Choroid plexus epithelial cell (primary cell): ENCODE measurements at regions not wholly inside any gene's neighbourhood (a gene's known extent, or its start where the extent isn't known, plus 50 kb on each side); places are given as distances from the start of the nearest gene placed in this dataset.

Experiments used
- DNase-seq: peaks from one replicate; pipeline ENCODE4 v3.0.0-alpha.2; 2010; ENCODE audit warnings: low read depth
- H3K4me3 ChIP-seq: 2 replicates; pipeline ENCODE4 v1.5.1; 2011; ENCODE audit warnings: low read depth, mild to moderate bottlenecking, control low read depth, low read length, moderate library complexity
- CTCF ChIP-seq: conservative IDR thresholded peaks from 2 replicates; pipeline ENCODE4 v1.5.1; 2011; ENCODE audit warnings: low read depth, mild to moderate bottlenecking, control low read depth, inconsistent platforms, low read length, moderate library complexity

- DNase-seq: no peak
- no peak for TF ChIP-seq CTCF
- H3K4me3 ChIP-seq: no peak overlapping the region
These were observed 62.3 kb upstream of the NABP1 start for GRCh38 chr2:191615596-191615995.

DNA sequence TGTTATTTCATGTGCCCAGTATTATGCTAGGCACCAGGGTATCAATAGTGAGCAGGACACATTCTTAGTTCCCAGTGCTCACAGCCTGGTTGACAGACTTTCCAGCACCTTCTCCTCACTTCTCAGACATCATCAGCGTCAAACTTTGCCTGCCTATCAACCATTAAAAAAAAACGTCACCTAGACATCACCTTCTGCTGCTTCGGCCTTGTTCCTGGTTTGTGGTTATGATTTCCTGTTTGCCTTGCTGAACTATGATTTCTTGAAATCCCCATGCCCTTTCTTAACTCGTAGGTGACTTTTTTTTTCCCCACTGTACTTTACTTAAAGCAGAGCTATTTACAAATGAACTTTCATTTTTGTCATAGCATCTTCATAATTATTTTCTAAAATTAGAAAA is 60.4 kb upstream of the NABP1 start:
- no peak for DNase-seq
- H3K4me3 ChIP-seq: no peak overlapping the region
- no peak for TF ChIP-seq CTCF

DNA sequence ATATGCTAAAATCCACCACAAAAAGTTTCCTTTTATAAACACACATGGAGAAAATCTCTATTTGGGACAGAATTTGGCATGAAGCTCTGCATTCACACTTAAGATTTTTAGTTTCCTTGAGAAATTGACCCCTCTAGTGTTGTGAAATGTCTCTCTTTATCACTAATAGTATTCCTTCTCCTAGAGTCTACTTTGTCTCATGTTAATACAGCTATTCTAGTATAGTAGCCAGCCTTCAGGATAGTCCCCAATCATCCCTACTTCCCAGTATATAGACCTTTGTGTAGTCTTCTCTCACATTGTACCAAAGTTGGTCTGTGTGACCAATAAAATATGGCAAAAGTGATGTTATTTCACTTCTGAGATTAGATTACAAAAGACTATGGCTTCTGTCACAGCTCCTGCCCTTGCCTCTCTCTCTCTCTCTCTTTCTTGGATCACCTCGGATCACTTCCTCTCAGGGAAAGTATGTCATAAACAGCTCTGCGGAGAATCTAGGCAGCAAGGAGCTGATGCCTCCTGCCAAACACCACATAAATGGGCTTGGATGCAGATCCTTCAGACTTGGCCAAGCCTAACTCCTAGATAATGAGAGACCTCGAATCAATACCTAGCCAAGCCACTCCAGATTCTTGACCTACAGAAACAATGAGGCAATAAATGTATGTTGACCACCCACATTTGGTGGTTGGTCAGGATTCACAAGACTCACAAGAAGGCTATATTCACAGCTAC is 59.7 kb upstream of the NABP1 start:
- TF ChIP-seq CTCF: no peak
- DNase-seq: no peak
- no peak overlapping the region for H3K4me3 ChIP-seq

DNA sequence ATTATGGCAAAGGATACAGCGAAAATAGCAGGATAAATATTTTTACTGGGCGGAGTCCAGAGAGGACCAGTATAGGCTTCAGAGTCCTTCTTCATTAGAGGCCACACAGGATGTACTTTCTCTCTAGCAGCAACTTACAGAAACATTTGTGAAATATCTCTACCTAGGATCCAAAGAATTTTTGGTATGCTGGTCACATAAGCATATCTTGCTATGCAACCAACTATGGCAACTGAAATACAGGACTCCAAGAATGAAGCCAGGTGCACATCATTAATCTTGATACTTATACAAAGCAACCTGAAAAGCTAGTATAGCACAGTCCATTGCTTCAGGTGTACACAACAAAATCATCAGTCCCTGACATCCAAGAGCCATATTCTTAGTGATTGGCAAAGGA is 59.1 kb upstream of the NABP1 start:
- TF ChIP-seq CTCF: no peak
- DNase-seq: peak; percentile 45
- no peak overlapping the region for H3K4me3 ChIP-seq

GRCh38 chr2:191620144-191620543 is 57.8 kb upstream of the NABP1 start:
- no peak for TF ChIP-seq CTCF
- DNase-seq: peak; percentile 76
- no peak overlapping the region for H3K4me3 ChIP-seq

DNA sequence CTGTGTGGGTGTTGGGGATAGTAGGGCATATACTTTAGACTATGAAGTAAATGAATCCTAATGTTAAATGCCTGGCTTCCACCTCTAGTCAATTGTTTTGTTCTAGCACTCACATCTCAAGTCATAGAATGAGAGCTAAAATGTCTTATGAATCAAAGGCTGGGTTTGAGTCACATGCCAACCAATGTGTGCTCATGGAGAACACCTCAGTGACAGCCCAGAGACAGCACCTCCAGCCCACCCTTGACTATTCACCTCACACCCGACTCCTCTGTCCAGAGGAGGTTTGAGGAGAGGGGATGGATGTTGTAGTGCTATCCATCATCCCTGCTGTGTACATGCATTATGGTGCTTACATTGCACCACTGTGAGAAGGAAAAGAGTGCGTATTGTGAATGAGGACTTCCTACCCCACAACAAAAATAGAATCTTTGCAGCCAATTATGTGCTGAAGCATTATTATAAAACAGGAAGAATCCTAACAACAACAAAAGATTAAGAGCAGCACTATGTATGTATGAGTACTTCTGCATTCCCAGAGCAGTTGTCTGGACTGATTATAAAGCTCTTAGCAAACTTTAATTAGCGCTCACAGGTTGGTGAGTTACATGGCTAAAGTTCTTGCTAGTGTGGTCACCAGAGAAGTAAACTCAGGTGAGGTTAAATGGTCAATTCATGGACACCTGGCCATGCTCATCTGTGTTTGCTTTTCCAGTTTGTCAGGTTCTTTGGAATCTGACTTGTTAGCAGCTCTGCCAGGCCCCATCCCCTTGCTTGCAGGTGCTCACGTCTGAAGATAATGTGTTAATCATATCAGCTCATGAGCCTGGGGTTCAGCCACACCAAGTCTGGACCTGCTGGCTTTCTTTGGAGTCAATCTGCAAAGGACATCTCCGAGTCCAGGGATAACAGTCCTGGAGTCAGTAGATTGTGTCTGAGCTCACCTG is 55.3 kb upstream of the NABP1 start:
- DNase-seq: no peak
- TF ChIP-seq CTCF: no peak
- no peak overlapping the region for H3K4me3 ChIP-seq
